ENCODE measurements at regions not wholly inside any gene's neighbourhood (a gene's known extent, or its start where the extent isn't known, plus 50 kb on each side); places are given as distances from the start of the nearest gene placed in this dataset.

DNA sequence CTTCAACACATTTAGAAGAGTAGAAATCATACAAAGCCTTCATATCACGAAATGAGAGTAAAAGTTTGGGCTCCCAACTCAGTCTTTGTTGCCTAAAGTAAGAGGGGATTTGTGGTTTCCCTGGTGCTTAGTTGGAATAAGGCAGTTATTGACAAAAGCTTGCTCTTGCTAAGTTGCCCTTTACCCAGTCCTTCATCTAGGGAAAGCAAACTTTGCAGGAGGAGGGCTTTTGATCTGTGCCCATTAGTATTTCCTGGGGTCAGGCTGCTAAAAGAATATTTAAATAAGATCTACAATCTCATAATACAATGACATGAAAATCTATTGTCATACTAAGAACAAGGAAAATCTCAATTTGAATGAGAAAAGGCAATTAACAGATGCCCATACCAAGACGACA, 84.1 kb upstream of the ACO1 start:
- H3K18ac ChIP-seq (ENCODE audit: insufficient read length, low read depth, low read length): no peak overlapping the region
- no peaks in the 10 kb centered on the region for H4K20me1 ChIP-seq (ENCODE audit: control insufficient read depth, insufficient read depth, insufficient read length)
- no peak overlapping the region for H3K4ac ChIP-seq (ENCODE audit: low read depth, low read length)
- H2AFZ ChIP-seq (ENCODE audit: low read length): no peak overlapping the region
- H3K4me1 ChIP-seq (ENCODE audit: insufficient read depth, low read length): peaks cover 2% of the 10 kb centered on the region; the same call in 1 of the 2 replicates
- Mint-ChIP-seq H3K36me3 (ENCODE audit: insufficient read depth in 1 of 3, low read depth in 3 of 3) (peaks cover 0 to 8% (median 0%) of the 10 kb centered on the region in 3 experiments; a peak in 3 of 7 replicates), H3K4me1 (peaks cover 17 to 29% of the 10 kb centered on the region in 2 experiments), H3K27ac (peak overlapping the region in 1 of 3 experiments; percentile 84; a peak in 2 of 7 replicates), H3K4me3 (no peak overlapping the region), H3K27me3 (ENCODE audit: low read depth) (no peaks in the 10 kb centered on the region), H3K9me3 (no peaks in the 10 kb centered on the region; a peak in 2 of 5 replicates)
- H3K9ac ChIP-seq (ENCODE audit: extremely low read depth, insufficient read length, low read length): no peak overlapping the region
- H3K56ac ChIP-seq (ENCODE audit: insufficient read length, low read depth, low read length): no peak overlapping the region
- H2BK120ac ChIP-seq (ENCODE audit: low read depth, low read length, poor library complexity, severe bottlenecking): no peak overlapping the region
- WGBS (ENCODE audit: extremely low coverage, insufficient read length, low lambda C conversion rate): no CpG with 5 or more reads among the region's 2 CpGs
- no peak overlapping the region for H2BK20ac ChIP-seq (ENCODE audit: low read depth, low read length, poor library complexity, severe bottlenecking)
- H3K14ac ChIP-seq (ENCODE audit: insufficient read depth, low read length): no peak overlapping the region
- no peak overlapping the region for H2AK5ac ChIP-seq (ENCODE audit: insufficient read length, low read length)
- no peak for DNase-seq
- H3K79me1 ChIP-seq (ENCODE audit: insufficient read depth, low read depth, low read length, poor library complexity, severe bottlenecking): no peaks in the 10 kb centered on the region
- H4K91ac ChIP-seq (ENCODE audit: insufficient read length, low read depth, low read length): no peak overlapping the region
- H3K23ac ChIP-seq (ENCODE audit: insufficient read length, low read depth, low read length): no peak overlapping the region
- no peaks in the 10 kb centered on the region for H3K79me2 ChIP-seq (ENCODE audit: insufficient read depth, low read length)
- TF ChIP-seq, protein P1, sequence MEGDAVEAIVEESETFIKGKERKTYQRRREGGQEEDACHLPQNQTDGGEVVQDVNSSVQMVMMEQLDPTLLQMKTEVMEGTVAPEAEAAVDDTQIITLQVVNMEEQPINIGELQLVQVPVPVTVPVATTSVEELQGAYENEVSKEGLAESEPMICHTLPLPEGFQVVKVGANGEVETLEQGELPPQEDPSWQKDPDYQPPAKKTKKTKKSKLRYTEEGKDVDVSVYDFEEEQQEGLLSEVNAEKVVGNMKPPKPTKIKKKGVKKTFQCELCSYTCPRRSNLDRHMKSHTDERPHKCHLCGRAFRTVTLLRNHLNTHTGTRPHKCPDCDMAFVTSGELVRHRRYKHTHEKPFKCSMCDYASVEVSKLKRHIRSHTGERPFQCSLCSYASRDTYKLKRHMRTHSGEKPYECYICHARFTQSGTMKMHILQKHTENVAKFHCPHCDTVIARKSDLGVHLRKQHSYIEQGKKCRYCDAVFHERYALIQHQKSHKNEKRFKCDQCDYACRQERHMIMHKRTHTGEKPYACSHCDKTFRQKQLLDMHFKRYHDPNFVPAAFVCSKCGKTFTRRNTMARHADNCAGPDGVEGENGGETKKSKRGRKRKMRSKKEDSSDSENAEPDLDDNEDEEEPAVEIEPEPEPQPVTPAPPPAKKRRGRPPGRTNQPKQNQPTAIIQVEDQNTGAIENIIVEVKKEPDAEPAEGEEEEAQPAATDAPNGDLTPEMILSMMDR (conservative IDR thresholded peaks at IDR 0.05): no peak
- no peak overlapping the region for H2BK12ac ChIP-seq (ENCODE audit: insufficient read length, low read depth, low read length)
- no peaks in the 10 kb centered on the region for H3K23me2 ChIP-seq (ENCODE audit: insufficient read length, low read depth, low read length, poor library complexity, severe bottlenecking)
- H3K27me3 ChIP-seq (ENCODE audit: insufficient read depth, low read length): no peaks in the 10 kb centered on the region
- no peak overlapping the region for H4K8ac ChIP-seq (replicated peaks; ENCODE audit: insufficient read length, low read depth, low read length)
- no peak overlapping the region for H2BK5ac ChIP-seq (ENCODE audit: insufficient read length, low read length)
- no peaks in the 10 kb centered on the region for H3K9me3 ChIP-seq (ENCODE audit: control insufficient read depth, low read depth, low read length)
- no peak overlapping the region for H3K27ac ChIP-seq (ENCODE audit: insufficient read length, low read depth, low read length)
- no peak overlapping the region for H4K5ac ChIP-seq (ENCODE audit: insufficient read length, low read depth, low read length)
- no peak overlapping the region for H3K4me2 ChIP-seq (ENCODE audit: insufficient read depth, insufficient read length, low read length)
- no peak overlapping the region for H3T11ph ChIP-seq (ENCODE audit: low read length)
- no peak overlapping the region for H2BK15ac ChIP-seq (ENCODE audit: low read depth, low read length)

All from H9 (cell line).